ENCODE measurements at regions not wholly inside any gene's neighbourhood (a gene's known extent, or its start where the extent isn't known, plus 50 kb on each side); places are given as distances from the start of the nearest gene placed in this dataset.

DNA sequence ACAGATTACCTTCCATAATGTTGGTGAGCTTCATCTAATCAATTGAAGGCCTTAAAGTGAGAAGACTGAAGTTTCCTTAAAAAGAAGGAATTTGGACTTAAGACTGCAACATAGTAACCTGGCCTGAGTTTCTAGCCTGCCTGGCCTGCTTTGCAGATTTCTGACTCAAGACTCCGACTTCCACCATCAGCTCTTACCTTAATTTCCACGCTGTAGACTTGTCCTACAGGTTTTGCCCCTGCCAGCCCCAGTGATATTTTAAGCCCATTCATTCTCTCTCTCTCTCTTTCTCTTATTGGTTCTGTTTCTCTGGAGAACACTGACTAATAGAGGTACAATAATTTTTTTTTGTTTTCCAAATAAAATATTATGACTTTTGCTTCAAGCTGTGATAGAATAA is 862.3 kb upstream of the GHITM start:
- TF ChIP-seq, protein P1, sequence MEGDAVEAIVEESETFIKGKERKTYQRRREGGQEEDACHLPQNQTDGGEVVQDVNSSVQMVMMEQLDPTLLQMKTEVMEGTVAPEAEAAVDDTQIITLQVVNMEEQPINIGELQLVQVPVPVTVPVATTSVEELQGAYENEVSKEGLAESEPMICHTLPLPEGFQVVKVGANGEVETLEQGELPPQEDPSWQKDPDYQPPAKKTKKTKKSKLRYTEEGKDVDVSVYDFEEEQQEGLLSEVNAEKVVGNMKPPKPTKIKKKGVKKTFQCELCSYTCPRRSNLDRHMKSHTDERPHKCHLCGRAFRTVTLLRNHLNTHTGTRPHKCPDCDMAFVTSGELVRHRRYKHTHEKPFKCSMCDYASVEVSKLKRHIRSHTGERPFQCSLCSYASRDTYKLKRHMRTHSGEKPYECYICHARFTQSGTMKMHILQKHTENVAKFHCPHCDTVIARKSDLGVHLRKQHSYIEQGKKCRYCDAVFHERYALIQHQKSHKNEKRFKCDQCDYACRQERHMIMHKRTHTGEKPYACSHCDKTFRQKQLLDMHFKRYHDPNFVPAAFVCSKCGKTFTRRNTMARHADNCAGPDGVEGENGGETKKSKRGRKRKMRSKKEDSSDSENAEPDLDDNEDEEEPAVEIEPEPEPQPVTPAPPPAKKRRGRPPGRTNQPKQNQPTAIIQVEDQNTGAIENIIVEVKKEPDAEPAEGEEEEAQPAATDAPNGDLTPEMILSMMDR (IDR thresholded peaks at IDR 0.05): no peak
- TF ChIP-seq POLR2A (IDR thresholded peaks at IDR 0.05): no peak
